ENCODE measurements at regions not wholly inside any gene's neighbourhood (a gene's known extent, or its start where the extent isn't known, plus 50 kb on each side); places are given as distances from the start of the nearest gene placed in this dataset.

DNA sequence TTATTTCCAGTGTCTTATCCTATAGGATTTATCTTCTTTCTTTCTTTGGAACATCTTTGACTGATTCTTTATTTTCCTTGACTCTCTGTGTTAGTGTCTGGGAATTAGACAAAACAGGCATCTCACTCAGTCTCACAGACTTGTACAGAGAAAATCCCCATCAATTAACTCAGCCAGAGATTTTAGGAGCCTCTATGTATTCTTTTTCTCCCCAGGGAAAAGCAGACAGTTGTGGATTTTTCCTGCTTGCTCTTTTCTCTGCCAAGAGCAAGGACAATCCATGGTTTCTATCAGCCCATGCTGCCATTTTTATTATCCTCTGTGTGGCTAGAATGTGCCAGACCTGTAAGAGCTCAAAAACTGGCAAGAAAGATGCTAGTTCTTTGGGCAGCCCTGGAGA lies 595.1 kb downstream of the SNAPC1 start:
- no peak overlapping the region for H3K4me3 ChIP-seq (replicated peaks in 1 of 2; ENCODE audit: low read depth in 2 of 2, low read length in 2 of 2)
- no peak for DNase-seq (ENCODE audit: low read depth in 2 of 2)
- TF ChIP-seq, protein P1, sequence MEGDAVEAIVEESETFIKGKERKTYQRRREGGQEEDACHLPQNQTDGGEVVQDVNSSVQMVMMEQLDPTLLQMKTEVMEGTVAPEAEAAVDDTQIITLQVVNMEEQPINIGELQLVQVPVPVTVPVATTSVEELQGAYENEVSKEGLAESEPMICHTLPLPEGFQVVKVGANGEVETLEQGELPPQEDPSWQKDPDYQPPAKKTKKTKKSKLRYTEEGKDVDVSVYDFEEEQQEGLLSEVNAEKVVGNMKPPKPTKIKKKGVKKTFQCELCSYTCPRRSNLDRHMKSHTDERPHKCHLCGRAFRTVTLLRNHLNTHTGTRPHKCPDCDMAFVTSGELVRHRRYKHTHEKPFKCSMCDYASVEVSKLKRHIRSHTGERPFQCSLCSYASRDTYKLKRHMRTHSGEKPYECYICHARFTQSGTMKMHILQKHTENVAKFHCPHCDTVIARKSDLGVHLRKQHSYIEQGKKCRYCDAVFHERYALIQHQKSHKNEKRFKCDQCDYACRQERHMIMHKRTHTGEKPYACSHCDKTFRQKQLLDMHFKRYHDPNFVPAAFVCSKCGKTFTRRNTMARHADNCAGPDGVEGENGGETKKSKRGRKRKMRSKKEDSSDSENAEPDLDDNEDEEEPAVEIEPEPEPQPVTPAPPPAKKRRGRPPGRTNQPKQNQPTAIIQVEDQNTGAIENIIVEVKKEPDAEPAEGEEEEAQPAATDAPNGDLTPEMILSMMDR (IDR thresholded peaks at IDR 0.05; ENCODE audit: low read depth, low read length), result no peak

DNA sequence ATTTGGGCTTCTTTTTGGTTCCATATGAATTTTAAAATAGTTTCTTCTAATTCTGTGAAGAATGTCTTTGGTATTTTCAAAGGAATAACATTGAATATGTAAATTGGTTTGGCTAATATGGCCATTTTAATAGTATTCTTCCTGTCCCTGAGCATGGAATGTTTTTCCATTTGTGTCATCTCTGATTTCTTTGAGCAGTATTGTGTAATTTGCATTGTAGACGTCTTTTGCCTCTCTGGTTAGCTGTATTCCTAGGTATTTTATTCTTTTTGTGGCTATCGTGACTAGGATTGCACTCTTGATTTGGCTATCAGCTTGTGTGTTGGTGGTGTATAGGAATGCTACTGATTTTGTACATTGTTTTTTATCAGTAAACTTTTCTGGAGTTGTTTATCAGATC lies 601.9 kb downstream of the SNAPC1 start:
- DNase-seq (ENCODE audit: low read depth in 2 of 2), result peak in 1 of 2 donors; percentile 43
- H3K4me3 ChIP-seq (replicated peaks in 1 of 2; ENCODE audit: low read depth in 2 of 2, low read length in 2 of 2), result no peak overlapping the region
- TF ChIP-seq, protein P1 (IDR thresholded peaks at IDR 0.05; ENCODE audit: low read depth, low read length), result no peak

DNA sequence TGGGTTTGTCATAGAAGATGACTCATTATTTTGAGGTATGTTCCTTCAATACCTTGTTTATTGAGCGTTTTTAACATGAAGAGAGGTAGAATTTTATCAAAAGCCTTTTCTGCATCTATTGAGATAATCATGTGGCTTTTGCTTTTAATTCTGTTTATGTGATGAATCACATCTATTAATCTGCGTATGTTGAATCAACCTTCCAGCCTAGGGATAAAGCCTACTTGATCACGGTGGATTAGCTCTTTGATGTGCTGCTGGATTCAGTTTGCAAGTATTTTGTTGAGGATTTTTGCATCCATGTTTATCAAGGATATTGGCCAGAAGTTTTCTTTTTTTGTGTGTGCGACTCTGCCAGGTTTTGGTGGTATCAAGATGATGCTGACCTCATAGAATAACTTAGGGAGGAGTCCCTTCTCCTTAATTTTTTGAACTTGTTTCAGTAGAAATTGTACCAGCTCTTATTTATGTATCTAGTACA lies 602.6 kb downstream of the SNAPC1 start:
- no peak overlapping the region for H3K4me3 ChIP-seq (replicated peaks in 1 of 2; ENCODE audit: low read depth in 2 of 2, low read length in 2 of 2)
- TF ChIP-seq, protein P1 (IDR thresholded peaks at IDR 0.05; ENCODE audit: low read depth, low read length), result no peak
- no peak for DNase-seq (ENCODE audit: low read depth in 2 of 2)

DNA sequence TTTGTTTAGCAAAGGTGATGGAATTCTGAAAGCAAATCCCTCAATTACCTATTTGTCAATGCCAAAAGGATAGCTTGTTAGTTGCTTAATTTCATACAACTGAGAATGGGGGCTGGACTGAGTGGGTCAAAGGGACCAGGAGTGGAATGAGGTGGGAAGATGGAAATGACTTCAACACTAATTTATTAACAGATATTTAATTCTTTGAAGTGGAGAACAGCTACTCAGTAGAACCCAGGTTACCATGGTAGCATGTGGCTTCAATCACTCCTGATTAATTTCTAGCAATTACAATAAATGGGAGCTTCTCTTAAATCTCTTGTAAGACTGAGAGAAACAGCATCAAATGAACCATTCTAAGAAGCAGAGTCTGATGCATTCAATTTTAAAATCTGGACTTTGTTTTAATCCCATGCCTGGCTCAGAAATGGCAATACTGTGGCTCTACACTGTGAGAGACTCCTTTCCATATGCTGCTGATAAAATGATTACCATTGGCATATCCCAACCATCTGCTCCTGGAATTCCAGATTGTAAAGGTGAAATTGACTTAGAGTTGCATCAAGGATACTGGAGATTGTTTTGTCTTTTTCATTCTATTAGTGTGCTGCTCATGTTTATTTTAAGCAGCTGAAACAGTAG lies 607.8 kb downstream of the SNAPC1 start:
- H3K4me3 ChIP-seq (replicated peaks in 1 of 2; ENCODE audit: low read depth in 2 of 2, low read length in 2 of 2), result no peak overlapping the region
- TF ChIP-seq, protein P1 (IDR thresholded peaks at IDR 0.05; ENCODE audit: low read depth, low read length), result no peak
- DNase-seq (ENCODE audit: low read depth in 2 of 2), result no peak

DNA sequence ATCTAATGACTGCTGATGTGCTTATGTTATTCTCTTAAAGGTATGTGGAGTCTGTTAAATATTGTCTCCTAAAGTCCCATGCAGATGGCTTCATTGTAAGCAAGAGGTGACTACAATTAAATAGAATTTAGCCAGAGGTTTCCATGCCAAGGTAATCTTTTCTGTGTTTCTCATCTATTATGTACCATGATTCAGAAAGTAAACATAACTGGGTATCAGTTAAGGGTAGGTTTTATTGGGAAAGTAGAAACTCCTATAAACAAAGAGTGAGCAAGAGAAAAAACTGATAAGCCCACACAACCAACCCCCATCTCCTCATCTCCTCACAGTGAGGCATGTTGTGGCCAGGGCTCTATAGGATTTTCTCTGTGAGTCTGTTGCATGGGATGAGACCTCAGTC lies 611.7 kb downstream of the SNAPC1 start:
- no peak for DNase-seq (ENCODE audit: low read depth in 2 of 2)
- no peak overlapping the region for H3K4me3 ChIP-seq (replicated peaks in 1 of 2; ENCODE audit: low read depth in 2 of 2, low read length in 2 of 2)
- TF ChIP-seq, protein P1 (IDR thresholded peaks at IDR 0.05; ENCODE audit: low read depth, low read length), result no peak

DNA sequence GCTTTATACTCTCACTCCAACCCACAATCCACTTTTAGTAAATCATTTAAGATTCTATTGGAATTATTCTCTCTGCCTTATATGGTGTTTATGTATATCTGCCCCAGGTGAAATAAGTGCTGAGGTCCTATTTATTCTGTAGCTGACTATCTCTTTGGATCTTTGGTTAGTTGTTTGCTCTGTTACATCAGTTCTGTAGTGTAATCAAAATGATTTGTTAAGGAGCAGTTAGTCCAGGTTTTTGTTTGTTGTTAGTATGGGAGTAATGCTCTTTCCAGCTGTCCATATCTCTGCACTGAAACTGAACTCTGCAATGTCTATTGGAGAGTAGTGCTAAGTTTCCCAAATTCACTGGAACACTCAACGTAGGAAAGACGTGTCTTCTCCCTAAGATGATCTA lies 615.8 kb downstream of the SNAPC1 start:
- DNase-seq (ENCODE audit: low read depth in 2 of 2), result no peak
- TF ChIP-seq, protein P1 (IDR thresholded peaks at IDR 0.05; ENCODE audit: low read depth, low read length), result no peak
- no peak overlapping the region for H3K4me3 ChIP-seq (replicated peaks in 1 of 2; ENCODE audit: low read depth in 2 of 2, low read length in 2 of 2)

All from cardiac fibroblast (primary cell).